Naive thymus-derived CD4-positive, alpha-beta T cell (primary cell): ENCODE measurements at regions not wholly inside any gene's neighbourhood (a gene's known extent, or its start where the extent isn't known, plus 50 kb on each side); places are given as distances from the start of the nearest gene placed in this dataset.

ENCODE experiments used
- ATAC-seq: fragments of 150-1000 bp; cut with Tn5 transposase; 2 replicates; pipeline ENCODE4 v1.10.0; 2021; ENCODE audit warnings: mild to moderate bottlenecking, moderate library complexity
- CTCF ChIA-PET: fragments of 350-600 bp; sonication (Branson Sonifier 250); formaldehyde crosslinking; loops from one replicate; lab custom pipeline; 2021; ENCODE audit warnings: antibody characterized with exemption; lab: Charles Lee
- POLR2A ChIA-PET: fragments of 350-600 bp; sonication (Branson Sonifier 250); formaldehyde crosslinking; loops from one replicate; lab custom pipeline; 2021; ENCODE audit warnings: antibody characterized with exemption, inconsistent platforms; lab: Charles Lee
- DNase-seq, 9 donors: peaks; one replicate each; pipeline versions ENCODE4 v3.0.0 to v3.0.0-alpha.2; 2020 to 2022; ENCODE audit warnings: mixed read lengths in 1 of 9
- H3K27ac ChIP-seq: one replicate; pipeline ENCODE4 v1.7.0; 2013; ENCODE audit warnings: mild to moderate bottlenecking, low read depth, low read length, moderate library complexity
- H3K27me3 ChIP-seq, 2 donors: one replicate each; pipeline ENCODE4 v1.7.0; 2013; ENCODE audit warnings: low read length in 2 of 2, mild to moderate bottlenecking in 2 of 2, moderate library complexity in 2 of 2; ENCODE audit not compliant: control insufficient read depth in 2 of 2, insufficient read depth in 2 of 2
- H3K36me3 ChIP-seq, 3 experiments: 1 replicate in 2 of 3; 2 replicates in 1 of 3; pipeline ENCODE4 v1.7.0; 2013; ENCODE audit warnings: low read length in 3 of 3, mild to moderate bottlenecking in 3 of 3, moderate library complexity in 1 of 3; ENCODE audit not compliant: insufficient read depth in 3 of 3, control insufficient read depth in 2 of 3
- H3K4me1 ChIP-seq, 2 donors: one replicate each; pipeline ENCODE4 v1.7.0; 2013; ENCODE audit warnings: low read length in 2 of 2, mild to moderate bottlenecking in 2 of 2, moderate library complexity in 1 of 2; ENCODE audit not compliant: control insufficient read depth in 2 of 2, insufficient read depth in 2 of 2
- H3K4me3 ChIP-seq: 2 replicates; pipeline ENCODE4 v1.7.0; 2013; ENCODE audit warnings: mild to moderate bottlenecking, low read length
- H3K9me3 ChIP-seq, 3 experiments: 1 replicate in 2 of 3; 2 replicates in 1 of 3; pipeline ENCODE4 v1.7.0; 2013; ENCODE audit warnings: low read length in 3 of 3; ENCODE audit not compliant: control insufficient read depth in 2 of 3
- H3K27ac Mint-ChIP-seq, 9 donors: one replicate each; pipeline ENCODE4 v1.8.0; 2020 to 2022; ENCODE audit warnings: mixed read lengths in 9 of 9, mild to moderate bottlenecking in 8 of 9, moderate library complexity in 5 of 9, inconsistent platforms in 2 of 9
- H3K27me3 Mint-ChIP-seq, 5 donors: one replicate each; pipeline ENCODE4 v1.8.0; 2021 to 2022; ENCODE audit warnings: mixed read lengths in 5 of 5, mild to moderate bottlenecking in 1 of 5
- H3K36me3 Mint-ChIP-seq, 5 donors: one replicate each; pipeline ENCODE4 v1.8.0; 2020 to 2022; ENCODE audit warnings: mixed read lengths in 5 of 5, mild to moderate bottlenecking in 3 of 5, inconsistent platforms in 1 of 5
- H3K4me1 Mint-ChIP-seq, 7 donors: one replicate each; pipeline ENCODE4 v1.8.0; 2020 to 2022; ENCODE audit warnings: mixed read lengths in 7 of 7, mild to moderate bottlenecking in 3 of 7, inconsistent platforms in 1 of 7
- H3K4me3 Mint-ChIP-seq, 10 donors: one replicate each; pipeline ENCODE4 v1.8.0; 2020 to 2022; ENCODE audit warnings: mild to moderate bottlenecking in 10 of 10, mixed read lengths in 10 of 10, moderate library complexity in 6 of 10, inconsistent platforms in 2 of 10
- H3K9me3 Mint-ChIP-seq, 11 donors: one replicate each; pipeline ENCODE4 v1.8.0; 2020 to 2022; ENCODE audit warnings: mixed read lengths in 11 of 11, mild to moderate bottlenecking in 4 of 11, inconsistent platforms in 1 of 11, moderate library complexity in 1 of 11
- intact Hi-C, 2 donors: fragments of 100-400 bp; cut with micrococcal nuclease; formaldehyde crosslinking; loops; one replicate each; pipeline ENCODE4 v1.15.1; 2023

GRCh38 chr9:16120231-16120641, 567.4 kb downstream of the CCDC171 start:
- ATAC-seq (no peak), DNase-seq (no peak)
- Histone ChIP-seq H3K4me3 (no peak overlapping the region), H3K27me3 (no peaks in the 10 kb centered on the region), H3K36me3 (no peaks in the 10 kb centered on the region), H3K27ac (no peak overlapping the region), H3K9me3 (no peaks in the 10 kb centered on the region), H3K4me1 (no peaks in the 10 kb centered on the region)
- Mint-ChIP-seq H3K27ac (no peak overlapping the region), H3K9me3 (peaks cover 0 to 10% (median 0%) of the 10 kb centered on the region in 11 donors), H3K27me3 (peaks cover 0 to 4% (median 0%) of the 10 kb centered on the region in 5 donors), H3K4me1 (no peaks in the 10 kb centered on the region), H3K4me3 (no peak overlapping the region), H3K36me3 (no peaks in the 10 kb centered on the region)
- POLR2A ChIA-PET: no interaction called here
- CTCF ChIA-PET: no interaction called here
- intact Hi-C loops: no loop called here

DNA sequence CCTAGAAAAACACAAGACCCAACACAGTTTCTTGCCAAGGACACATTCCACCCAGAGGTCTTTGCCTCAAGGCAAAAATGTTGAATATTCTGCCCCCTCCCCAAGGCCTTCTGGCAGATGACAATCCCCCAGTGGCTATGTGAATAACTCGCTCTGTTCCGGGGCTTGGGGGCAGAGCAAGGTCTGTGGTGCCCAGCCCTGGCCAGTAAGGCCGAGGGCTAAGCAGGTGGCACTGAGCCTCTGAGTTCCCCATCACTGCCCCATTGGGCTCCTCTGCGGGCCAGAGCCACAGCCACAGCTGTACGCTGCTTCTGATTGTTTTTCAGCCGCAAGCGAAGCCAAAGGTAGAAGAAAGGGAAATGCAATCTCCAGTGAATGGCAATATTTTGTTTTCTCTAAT, 567.9 kb downstream of the CCDC171 start:
- no peaks in the 10 kb centered on the region for H3K36me3 Mint-ChIP-seq
- ChIA-PET POLR2A (no interaction called here), CTCF (no interaction called here)
- no peak overlapping the region for H3K27ac ChIP-seq
- DNase-seq (no peak), ATAC-seq (no peak)
- intact Hi-C loops: no loop called here
- no peaks in the 10 kb centered on the region for H3K27me3 ChIP-seq
- no peaks in the 10 kb centered on the region for H3K36me3 ChIP-seq
- H3K27ac Mint-ChIP-seq: no peak overlapping the region
- H3K4me3 ChIP-seq: no peak overlapping the region
- H3K27me3 Mint-ChIP-seq: peaks cover 0 to 4% (median 0%) of the 10 kb centered on the region in 5 donors
- no peak overlapping the region for H3K4me3 Mint-ChIP-seq
- no peaks in the 10 kb centered on the region for H3K4me1 Mint-ChIP-seq
- H3K4me1 ChIP-seq: no peaks in the 10 kb centered on the region
- H3K9me3 ChIP-seq: no peaks in the 10 kb centered on the region
- peaks cover 0 to 15% (median 0%) of the 10 kb centered on the region in 11 donors for H3K9me3 Mint-ChIP-seq

DNA sequence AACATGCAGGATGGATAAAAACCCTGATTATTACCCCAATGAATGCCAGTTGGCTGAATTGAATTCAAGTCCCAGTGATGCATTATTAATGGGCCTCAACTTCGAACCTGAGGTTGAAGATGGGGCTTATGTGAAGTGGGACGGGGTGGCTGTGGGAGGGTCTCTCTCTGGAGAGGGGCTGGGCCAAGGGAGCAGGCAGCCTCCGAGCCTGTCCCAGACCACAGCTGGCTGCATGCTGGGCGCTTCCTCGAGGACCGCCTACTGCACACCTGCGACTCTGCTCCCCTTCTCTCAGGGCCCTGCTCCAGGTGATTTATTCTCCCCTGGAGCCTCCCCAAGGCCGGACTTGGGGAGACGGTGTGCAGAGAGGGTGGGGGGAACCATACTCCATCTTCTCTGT, 568.3 kb downstream of the CCDC171 start:
- no peaks in the 10 kb centered on the region for H3K36me3 ChIP-seq
- DNase-seq: no peak
- no peaks in the 10 kb centered on the region for H3K9me3 ChIP-seq
- H3K4me1 ChIP-seq: no peaks in the 10 kb centered on the region
- no peak overlapping the region for H3K27ac ChIP-seq
- no peak for ATAC-seq
- Mint-ChIP-seq H3K4me3 (no peak overlapping the region), H3K4me1 (no peaks in the 10 kb centered on the region), H3K27ac (no peak overlapping the region), H3K9me3 (peaks cover 0 to 16% (median 0%) of the 10 kb centered on the region in 11 donors), H3K27me3 (peaks cover 0 to 4% (median 0%) of the 10 kb centered on the region in 5 donors), H3K36me3 (no peaks in the 10 kb centered on the region)
- intact Hi-C loops: no loop called here
- H3K4me3 ChIP-seq: no peak overlapping the region
- CTCF ChIA-PET: no interaction called here
- no peaks in the 10 kb centered on the region for H3K27me3 ChIP-seq
- POLR2A ChIA-PET: no interaction called here

DNA sequence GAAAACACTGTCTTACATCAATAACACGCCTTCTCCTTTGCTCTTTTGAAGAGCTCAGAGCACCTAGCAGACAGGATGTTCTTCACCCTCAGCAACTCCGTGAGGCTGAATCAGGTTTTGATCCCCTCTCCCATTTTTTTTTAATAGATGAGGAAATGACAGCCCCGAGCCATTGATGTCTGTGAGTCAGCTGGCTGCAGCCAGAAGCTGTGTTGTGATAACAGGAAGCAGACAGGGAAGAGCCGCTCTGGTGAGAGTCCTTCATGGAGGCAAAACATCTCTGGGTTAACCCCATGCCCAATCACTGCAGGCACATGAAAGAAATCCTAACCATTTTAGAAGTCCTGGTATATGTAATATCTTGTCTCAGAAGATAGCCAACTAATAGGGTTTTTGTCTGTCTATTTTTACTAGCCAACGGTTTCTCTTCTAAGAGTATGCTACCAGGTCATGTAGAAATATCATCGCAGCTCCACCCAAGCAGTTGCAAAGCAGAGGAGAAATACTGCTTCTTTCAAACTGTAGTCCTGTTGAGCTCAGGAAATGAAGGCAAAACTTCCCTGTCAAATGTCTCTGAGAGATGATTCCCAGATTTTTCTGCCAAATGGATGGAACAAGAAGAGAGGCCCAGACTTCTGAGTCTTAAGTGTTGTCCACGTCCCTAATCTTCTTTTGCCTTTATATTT, 568.9 kb downstream of the CCDC171 start:
- Histone ChIP-seq H3K9me3 (no peaks in the 10 kb centered on the region), H3K4me1 (no peaks in the 10 kb centered on the region), H3K27ac (no peak overlapping the region), H3K36me3 (no peaks in the 10 kb centered on the region), H3K4me3 (no peak overlapping the region), H3K27me3 (no peaks in the 10 kb centered on the region)
- Mint-ChIP-seq H3K9me3 (peaks cover 0 to 16% (median 0%) of the 10 kb centered on the region in 11 donors), H3K27me3 (peaks cover 0 to 4% (median 0%) of the 10 kb centered on the region in 5 donors), H3K36me3 (no peaks in the 10 kb centered on the region), H3K4me1 (no peaks in the 10 kb centered on the region), H3K27ac (no peak overlapping the region), H3K4me3 (no peak overlapping the region)
- CTCF ChIA-PET: no interaction called here
- POLR2A ChIA-PET: no interaction called here
- intact Hi-C loops: no loop called here
- DNase-seq (no peak), ATAC-seq (no peak)

DNA sequence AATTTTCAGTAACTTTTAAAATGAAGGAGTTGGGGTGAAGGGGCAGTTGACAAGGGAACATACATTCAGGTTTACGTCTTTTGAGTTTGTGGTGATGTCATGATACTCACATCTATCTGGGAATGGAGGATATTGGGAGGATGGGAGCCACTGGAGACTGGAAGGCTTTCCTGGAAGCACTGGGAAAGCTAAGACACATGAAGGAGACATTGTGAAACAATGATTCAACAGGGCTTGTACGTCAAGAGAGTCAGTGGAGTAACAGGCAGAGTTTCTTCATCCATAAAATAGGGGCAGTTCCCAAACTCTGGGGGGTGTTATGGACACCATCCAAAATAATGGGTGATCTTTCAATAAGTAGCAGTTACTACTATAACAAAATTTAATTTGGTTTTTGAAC, 572.8 kb downstream of the CCDC171 start:
- CTCF ChIA-PET: no interaction called here
- POLR2A ChIA-PET: no interaction called here
- Histone ChIP-seq H3K36me3 (no peaks in the 10 kb centered on the region), H3K4me3 (no peak overlapping the region), H3K27ac (no peak overlapping the region), H3K27me3 (no peaks in the 10 kb centered on the region), H3K9me3 (no peaks in the 10 kb centered on the region), H3K4me1 (no peaks in the 10 kb centered on the region)
- Mint-ChIP-seq H3K9me3 (peaks cover 0 to 16% (median 3%) of the 10 kb centered on the region in 11 donors), H3K27me3 (peaks cover 0 to 14% (median 0%) of the 10 kb centered on the region in 5 donors), H3K4me3 (no peak overlapping the region), H3K27ac (no peak overlapping the region), H3K4me1 (peaks cover 0 to 2% (median 0%) of the 10 kb centered on the region in 7 donors), H3K36me3 (peaks cover 0 to 7% (median 0%) of the 10 kb centered on the region in 5 donors)
- intact Hi-C loops: no loop called here
- ATAC-seq (no peak), DNase-seq (no peak)

GRCh38 chr9:16126042-16126441, 573.2 kb downstream of the CCDC171 start:
- Mint-ChIP-seq H3K4me1 (peaks cover 0 to 2% (median 0%) of the 10 kb centered on the region in 7 donors), H3K27me3 (peaks cover 0 to 15% (median 0%) of the 10 kb centered on the region in 5 donors), H3K36me3 (peaks cover 0 to 7% (median 0%) of the 10 kb centered on the region in 5 donors), H3K9me3 (peaks cover 0 to 16% (median 3%) of the 10 kb centered on the region in 11 donors), H3K27ac (no peak overlapping the region), H3K4me3 (no peak overlapping the region)
- no peaks in the 10 kb centered on the region for H3K27me3 ChIP-seq
- H3K4me1 ChIP-seq: no peaks in the 10 kb centered on the region
- DNase-seq: no peak
- H3K27ac ChIP-seq: no peak overlapping the region
- no peak overlapping the region for H3K4me3 ChIP-seq
- ATAC-seq: no peak
- intact Hi-C loops: no loop called here
- no peaks in the 10 kb centered on the region for H3K9me3 ChIP-seq
- no peaks in the 10 kb centered on the region for H3K36me3 ChIP-seq
- CTCF ChIA-PET: no interaction called here
- POLR2A ChIA-PET: no interaction called here

- H3K9me3 Mint-ChIP-seq: peaks cover 0 to 16% (median 2%) of the 10 kb centered on the region in 11 donors
- Histone ChIP-seq H3K9me3 (no peaks in the 10 kb centered on the region), H3K27me3 (no peaks in the 10 kb centered on the region), H3K4me1 (no peaks in the 10 kb centered on the region), H3K4me3 (no peak overlapping the region), H3K27ac (no peak overlapping the region), H3K36me3 (no peaks in the 10 kb centered on the region)
- intact Hi-C loops: no loop called here
- H3K36me3 Mint-ChIP-seq: peaks cover 0 to 7% (median 0%) of the 10 kb centered on the region in 5 donors
- H3K27ac Mint-ChIP-seq: no peak overlapping the region
- H3K27me3 Mint-ChIP-seq: peaks cover 0 to 21% (median 0%) of the 10 kb centered on the region in 5 donors
- H3K4me1 Mint-ChIP-seq: peaks cover 0 to 2% (median 0%) of the 10 kb centered on the region in 7 donors
- ATAC-seq (no peak), DNase-seq (no peak)
- no peak overlapping the region for H3K4me3 Mint-ChIP-seq
- CTCF ChIA-PET: no interaction called here
- POLR2A ChIA-PET: no interaction called here
Observed at GRCh38 chr9:16128003-16128402, 575.2 kb downstream of the CCDC171 start.
